ENCODE measurements at regions not wholly inside any gene's neighbourhood (a gene's known extent, or its start where the extent isn't known, plus 50 kb on each side); places are given as distances from the start of the nearest gene placed in this dataset.

DNA sequence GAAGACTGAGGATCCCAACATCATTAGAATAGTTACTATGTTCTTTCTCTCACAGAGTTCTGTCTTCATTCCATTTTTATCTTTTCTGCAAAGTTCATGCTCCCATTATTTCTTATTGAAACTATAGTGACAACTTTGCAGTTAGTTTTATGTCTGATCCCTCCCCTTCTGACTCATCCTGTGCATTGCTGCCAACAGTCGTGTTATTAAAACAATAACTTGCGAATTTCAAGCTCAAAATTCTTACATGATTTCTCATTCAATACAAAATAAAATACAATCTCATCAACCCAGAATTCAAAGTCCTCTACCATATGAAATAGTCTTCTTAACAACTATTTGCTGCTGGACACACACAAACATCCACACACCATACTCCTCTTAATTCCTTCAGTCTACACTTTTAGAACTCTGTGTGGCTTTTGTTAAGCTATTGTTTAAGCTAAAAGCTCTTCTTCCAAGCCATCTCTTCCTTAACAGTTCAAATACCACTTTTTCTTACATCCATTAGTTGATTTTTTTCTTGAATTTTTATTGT, 261.4 kb upstream of the IRAK1BP1 start:
- DNase-seq (ENCODE audit: low read depth) (peak; percentile 82), FAIRE-seq (no peak)
- H3K36me3 ChIP-seq (ENCODE audit: control insufficient read depth, insufficient read depth, low read length), result no peaks in the 10 kb centered on the region
- no peak overlapping the region for H3K4me3 ChIP-seq (ENCODE audit: low read depth, low read length)
- no peaks in the 10 kb centered on the region for H3K27me3 ChIP-seq (ENCODE audit: control insufficient read depth, insufficient read depth, low read length)
- TF ChIP-seq, protein P1, sequence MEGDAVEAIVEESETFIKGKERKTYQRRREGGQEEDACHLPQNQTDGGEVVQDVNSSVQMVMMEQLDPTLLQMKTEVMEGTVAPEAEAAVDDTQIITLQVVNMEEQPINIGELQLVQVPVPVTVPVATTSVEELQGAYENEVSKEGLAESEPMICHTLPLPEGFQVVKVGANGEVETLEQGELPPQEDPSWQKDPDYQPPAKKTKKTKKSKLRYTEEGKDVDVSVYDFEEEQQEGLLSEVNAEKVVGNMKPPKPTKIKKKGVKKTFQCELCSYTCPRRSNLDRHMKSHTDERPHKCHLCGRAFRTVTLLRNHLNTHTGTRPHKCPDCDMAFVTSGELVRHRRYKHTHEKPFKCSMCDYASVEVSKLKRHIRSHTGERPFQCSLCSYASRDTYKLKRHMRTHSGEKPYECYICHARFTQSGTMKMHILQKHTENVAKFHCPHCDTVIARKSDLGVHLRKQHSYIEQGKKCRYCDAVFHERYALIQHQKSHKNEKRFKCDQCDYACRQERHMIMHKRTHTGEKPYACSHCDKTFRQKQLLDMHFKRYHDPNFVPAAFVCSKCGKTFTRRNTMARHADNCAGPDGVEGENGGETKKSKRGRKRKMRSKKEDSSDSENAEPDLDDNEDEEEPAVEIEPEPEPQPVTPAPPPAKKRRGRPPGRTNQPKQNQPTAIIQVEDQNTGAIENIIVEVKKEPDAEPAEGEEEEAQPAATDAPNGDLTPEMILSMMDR (IDR thresholded peaks at IDR 0.05; ENCODE audit: insufficient read depth, low read length, severe bottlenecking), result no peak

DNA sequence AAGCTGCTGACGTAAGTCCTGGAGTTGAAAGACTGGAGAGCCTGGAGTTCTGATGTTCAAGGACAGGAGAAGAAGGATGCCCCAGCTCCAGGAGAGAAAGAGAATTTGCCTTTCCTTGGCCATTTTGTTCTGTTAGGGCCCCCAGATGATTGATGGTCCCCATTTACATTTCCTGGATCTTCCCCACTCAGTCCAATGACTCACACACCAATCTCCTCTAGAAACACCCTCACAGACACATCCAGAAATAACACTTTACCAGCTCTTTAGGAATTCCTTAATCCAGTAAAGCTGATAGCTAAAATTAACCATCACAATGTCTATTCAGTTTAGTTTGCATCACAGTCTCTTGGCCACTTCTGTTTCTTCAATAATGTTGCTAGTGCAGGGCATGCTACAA, 260.2 kb upstream of the IRAK1BP1 start:
- Histone ChIP-seq H3K27me3 (ENCODE audit: control insufficient read depth, insufficient read depth, low read length) (no peaks in the 10 kb centered on the region), H3K4me3 (ENCODE audit: low read depth, low read length) (no peak overlapping the region), H3K36me3 (ENCODE audit: control insufficient read depth, insufficient read depth, low read length) (no peaks in the 10 kb centered on the region)
- TF ChIP-seq, protein P1 (IDR thresholded peaks at IDR 0.05; ENCODE audit: insufficient read depth, low read length, severe bottlenecking), result no peak
- DNase-seq (ENCODE audit: low read depth) (no peak), FAIRE-seq (no peak)

DNA sequence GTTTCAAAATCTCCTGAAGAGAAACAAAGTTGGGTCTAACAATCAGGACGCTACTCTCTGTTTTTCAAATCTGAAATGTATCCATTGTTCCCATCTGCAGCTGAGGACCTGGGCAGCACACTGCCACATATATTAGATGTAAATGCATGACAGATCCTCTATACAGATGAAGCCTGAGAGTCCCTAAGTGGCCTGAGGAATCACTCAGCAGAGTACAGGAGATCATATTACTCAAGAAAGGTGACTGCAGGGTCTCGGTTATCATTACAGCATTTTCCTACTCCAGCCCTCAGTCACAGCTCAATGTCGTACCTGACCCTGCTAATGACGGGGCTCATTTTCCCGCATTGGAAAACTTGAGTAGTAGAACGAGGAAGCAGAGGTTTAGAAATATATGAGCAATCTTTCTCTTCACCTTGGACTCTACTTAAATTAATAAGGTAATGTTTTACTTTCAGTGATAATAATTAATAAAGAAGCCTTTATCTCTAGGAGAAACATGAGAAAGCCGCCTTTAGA, 256.2 kb upstream of the IRAK1BP1 start:
- H3K4me3 ChIP-seq (ENCODE audit: low read depth, low read length), result no peak overlapping the region
- H3K27me3 ChIP-seq (ENCODE audit: control insufficient read depth, insufficient read depth, low read length), result no peaks in the 10 kb centered on the region
- FAIRE-seq (no peak), DNase-seq (ENCODE audit: low read depth) (no peak)
- no peaks in the 10 kb centered on the region for H3K36me3 ChIP-seq (ENCODE audit: control insufficient read depth, insufficient read depth, low read length)
- TF ChIP-seq, protein P1 (IDR thresholded peaks at IDR 0.05; ENCODE audit: insufficient read depth, low read length, severe bottlenecking), result no peak

DNA sequence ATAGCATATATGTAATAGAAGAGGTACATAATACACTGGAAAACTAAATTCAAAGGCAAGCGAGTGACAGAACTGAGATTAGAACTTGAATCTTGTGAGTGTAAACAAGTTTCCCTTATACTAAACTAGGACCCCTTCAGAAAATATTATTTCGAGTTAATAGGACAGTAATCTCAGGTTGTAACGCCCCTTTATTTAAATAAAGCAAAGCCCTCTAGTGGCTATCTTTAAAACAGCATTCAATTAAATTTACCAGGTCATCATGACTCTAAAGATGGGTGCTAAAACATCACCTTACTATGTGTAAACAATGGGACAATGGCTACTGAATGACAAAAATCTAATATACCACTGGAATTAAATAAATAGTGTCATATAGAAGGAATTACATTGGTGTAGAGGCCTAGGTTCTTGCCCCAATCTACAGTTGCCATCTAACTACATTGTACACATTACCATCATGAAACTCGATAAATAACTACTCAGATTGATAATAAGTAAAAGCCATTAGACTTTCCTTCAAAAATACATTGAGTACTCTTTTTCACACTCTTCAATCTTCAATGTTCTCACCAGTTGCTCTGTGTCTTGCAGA, 255.4 kb upstream of the IRAK1BP1 start:
- TF ChIP-seq, protein P1 (IDR thresholded peaks at IDR 0.05; ENCODE audit: insufficient read depth, low read length, severe bottlenecking), result peak; percentile 54
- DNase-seq (ENCODE audit: low read depth), result peak; percentile 45
- no peak for FAIRE-seq
- H3K4me3 ChIP-seq (ENCODE audit: low read depth, low read length), result no peak overlapping the region
- no peaks in the 10 kb centered on the region for H3K36me3 ChIP-seq (ENCODE audit: control insufficient read depth, insufficient read depth, low read length)
- H3K27me3 ChIP-seq (ENCODE audit: control insufficient read depth, insufficient read depth, low read length), result no peaks in the 10 kb centered on the region

DNA sequence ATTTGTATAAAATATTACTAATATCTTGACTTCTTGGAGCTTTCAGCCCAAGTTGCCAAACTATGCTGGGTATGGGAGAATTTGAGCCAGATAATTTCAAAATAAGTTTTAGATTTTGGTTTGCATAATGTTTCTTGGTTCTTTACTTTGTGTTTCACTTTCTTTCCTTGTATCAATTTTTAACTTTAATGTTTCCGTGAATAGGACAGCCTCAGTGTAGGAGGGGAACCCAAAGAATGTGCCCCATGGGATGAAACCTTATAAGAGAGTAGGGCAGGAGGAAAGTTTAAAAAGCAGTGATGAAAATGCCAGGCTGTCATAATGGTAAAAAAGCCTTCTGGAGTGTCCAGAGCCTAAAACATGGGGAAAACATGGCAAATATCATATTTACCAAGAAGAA, 252.4 kb upstream of the IRAK1BP1 start:
- no peak for FAIRE-seq
- H3K4me3 ChIP-seq (ENCODE audit: low read depth, low read length), result no peak overlapping the region
- no peaks in the 10 kb centered on the region for H3K27me3 ChIP-seq (ENCODE audit: control insufficient read depth, insufficient read depth, low read length)
- H3K36me3 ChIP-seq (ENCODE audit: control insufficient read depth, insufficient read depth, low read length), result no peaks in the 10 kb centered on the region
- TF ChIP-seq, protein P1 (IDR thresholded peaks at IDR 0.05; ENCODE audit: insufficient read depth, low read length, severe bottlenecking), result no peak
- DNase-seq (ENCODE audit: low read depth), result no peak
